NCI-H2227 (cell line): ENCODE measurements at regions not wholly inside any gene's neighbourhood (a gene's known extent, or its start where the extent isn't known, plus 50 kb on each side); places are given as distances from the start of the nearest gene placed in this dataset.
"Not testable (repeated sequence)": the region's sequence is repeated elsewhere in the genome, so short reads cannot be mapped to it uniquely, and the experiment has no call there.

Experiments
- DNase-seq: peaks from one replicate; lab custom pipeline; 2025; ENCODE audit not compliant: unreplicated experiment; lab: John Stamatoyannopoulos, UW

DNA sequence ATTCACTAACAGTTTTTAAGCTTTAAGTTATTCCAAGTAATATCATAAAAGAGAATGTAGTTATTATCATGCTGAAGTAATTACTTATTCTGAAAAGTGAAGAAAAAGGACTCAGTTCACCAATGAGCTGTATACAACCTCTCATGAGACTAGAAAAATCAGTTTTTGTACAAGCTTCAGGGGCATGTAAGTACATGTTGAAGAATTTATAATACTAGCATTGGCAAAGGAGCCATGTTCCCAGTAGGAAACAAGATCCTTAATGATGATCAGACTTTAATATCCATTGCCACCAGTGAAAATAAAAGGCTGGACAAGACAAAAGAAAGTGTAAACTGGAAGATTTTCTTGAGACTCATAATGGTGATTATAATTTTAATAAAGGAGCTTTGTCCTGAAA, 532.8 kb downstream of the PLOD2 start:
- DNase-seq = no peak

DNA sequence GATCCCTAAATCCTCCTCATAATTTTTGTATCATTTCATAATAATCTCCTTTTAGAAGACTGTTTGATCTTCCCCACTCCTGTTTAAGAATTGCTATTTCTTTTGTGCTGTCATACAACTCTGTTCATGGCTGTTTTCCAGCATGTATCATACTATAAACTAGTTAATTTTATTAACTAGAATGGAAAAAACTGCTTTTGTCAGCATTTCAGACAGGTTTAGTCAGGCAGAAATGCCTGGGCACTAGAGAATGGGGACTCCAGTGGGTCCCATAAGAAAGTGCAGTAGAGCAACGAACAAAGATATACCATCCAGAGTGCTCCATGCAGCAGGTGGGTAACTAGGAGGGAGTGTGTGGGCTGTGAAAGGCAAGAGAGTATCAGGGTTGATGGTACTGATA, 523.9 kb downstream of the PLOD2 start:
- no peak for DNase-seq

GRCh38 chr3:145639003-145639606, 521.9 kb downstream of the PLOD2 start:
- no peak for DNase-seq

DNA sequence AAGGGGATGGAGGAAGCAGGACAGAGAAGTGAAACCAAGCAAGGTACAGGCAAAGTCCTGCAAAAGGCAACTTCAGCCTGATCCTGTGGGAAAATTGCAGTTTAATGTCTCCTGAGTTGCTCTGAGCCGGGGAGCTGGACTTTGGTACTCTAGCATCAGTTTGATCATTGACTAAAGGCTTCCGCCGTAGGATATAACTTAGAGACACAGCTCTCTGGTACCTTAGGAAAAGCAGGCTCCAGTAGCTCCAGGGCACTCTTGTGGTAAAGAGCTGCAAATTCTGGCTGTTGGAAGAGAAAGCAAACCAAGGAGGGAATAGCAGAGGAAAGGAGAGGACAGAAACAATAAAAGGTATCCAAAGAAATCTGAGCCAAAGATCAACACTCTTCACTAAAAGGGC, 521.1 kb downstream of the PLOD2 start:
- DNase-seq = no peak

DNA sequence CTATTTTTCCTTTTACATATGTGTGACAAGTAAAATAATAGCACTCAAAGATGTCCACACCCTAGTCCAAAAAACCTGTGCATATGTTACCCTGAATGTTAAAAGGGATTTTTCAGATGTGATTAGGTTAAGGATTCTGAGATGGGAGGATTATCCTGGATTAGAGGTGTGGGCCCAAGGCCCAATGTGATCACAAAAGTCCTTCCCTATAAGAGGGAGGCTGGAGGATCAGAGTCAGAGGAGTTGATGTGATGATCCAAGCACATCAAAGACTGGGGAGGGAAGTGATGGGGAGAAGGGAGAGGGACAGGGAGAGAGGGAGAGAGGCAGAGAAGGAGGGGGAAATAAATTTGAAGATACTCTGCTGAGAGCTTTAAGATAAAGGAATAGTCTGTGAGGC, 512.6 kb downstream of the PLOD2 start:
- no peak for DNase-seq

DNA sequence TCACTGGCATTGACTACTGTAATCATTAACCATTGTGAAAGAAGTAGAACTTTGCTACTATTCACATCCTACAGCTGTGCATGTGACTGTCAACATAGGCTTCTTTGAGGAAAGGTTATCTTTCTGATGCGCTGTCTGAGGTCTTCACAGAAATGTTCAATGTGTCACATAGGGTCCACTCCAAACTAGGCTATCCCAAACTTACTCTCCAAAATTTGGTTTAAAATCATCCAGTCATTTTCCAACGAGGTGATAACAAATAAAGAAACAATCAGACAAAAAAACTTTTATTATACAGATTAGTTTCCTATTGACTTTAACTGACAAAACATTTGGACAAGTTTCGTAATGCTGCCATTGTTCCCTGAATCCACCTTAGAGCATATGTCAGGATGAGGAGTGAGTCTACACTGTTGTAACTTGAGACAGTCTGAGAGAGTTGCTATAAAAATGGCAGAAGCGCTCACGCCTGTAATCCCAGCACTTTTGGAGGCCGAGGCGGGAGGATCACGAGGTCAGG, 511.6 kb downstream of the PLOD2 start:
- no peak for DNase-seq

- no peak for DNase-seq
Observed at GRCh38 chr3:145650170-145650569, 510.8 kb downstream of the PLOD2 start.

DNA sequence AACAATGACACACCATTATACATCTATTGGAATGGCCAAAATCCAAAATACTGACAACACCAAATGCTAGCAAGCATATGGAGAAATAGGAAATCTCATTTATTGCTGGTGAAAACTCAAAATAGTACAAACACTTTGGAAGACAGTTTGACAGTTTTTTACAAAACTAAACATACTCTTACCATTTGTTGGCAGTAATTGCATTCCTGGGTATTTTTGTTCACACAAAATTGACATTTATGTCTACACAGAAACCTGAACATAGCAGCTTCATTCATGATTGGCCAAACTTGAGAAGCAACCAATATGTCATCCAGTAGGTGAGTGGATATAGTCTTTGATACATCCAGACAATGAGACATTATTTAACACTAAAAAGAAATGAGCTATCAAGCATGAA, 489.9 kb downstream of the PLOD2 start:
- DNase-seq = no peak

DNA sequence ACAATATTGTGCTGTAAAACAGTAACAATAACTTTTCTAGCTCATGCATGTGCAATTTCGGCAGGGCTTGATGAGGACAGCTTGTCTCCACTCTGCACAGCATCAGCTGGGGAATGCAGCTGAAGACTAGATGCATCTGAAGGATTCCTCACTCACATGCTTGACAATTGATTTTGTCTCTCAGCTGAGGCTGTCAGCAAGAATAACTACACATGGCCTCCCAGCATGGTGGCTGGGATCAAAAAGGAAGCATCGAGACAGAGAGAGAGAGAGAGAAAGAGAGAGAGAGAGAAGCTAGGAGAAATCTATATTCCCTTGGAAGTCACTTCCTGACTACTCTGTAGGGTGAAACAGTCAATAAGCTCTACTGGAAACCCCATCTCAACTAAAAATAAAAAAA, 487.1 kb downstream of the PLOD2 start:
- DNase-seq = no peak

- DNase-seq = no peak
Observed at GRCh38 chr3:145678401-145678800, 482.6 kb downstream of the PLOD2 start.

DNA sequence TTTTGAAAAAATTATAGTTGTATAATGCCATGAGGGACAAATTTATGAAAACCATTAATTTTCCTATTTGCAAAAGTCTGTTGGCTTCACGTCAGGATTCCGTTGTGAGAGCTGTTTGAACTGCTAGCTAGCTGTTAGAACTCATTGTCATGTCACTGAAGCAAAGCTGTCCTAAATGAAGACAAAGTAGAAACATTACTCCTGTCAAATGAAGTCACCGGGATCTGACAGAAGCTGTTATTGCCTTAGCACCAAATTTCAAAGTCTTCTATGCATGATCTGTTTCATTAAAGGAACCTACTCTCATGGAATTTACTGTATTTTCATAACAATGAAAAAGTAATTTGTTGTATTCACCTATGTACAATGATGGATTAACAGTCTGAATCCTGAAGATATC, 479.8 kb downstream of the PLOD2 start:
- DNase-seq = no peak

DNA sequence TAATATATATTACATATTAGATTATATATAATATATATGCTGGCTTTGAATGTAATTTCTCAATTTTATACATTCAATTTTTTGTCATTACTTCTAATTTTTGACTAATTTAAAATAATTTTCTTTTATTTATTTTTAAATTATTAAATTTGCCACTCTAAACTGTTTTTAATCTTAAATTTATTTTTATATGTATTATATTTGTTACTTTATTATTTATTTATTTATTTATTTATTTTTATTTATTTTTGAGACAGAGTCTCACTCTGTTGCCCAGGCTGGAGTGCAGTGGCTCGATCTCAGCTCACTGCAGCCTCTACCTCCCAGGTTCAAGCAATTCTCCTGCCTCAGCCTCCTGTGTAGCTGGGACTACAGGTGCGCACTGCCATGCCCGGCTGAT, 473.0 kb downstream of the PLOD2 start:
- not testable (repeated sequence) for DNase-seq

GRCh38 chr3:145692751-145693150, 468.2 kb downstream of the PLOD2 start:
- DNase-seq = no peak

DNA sequence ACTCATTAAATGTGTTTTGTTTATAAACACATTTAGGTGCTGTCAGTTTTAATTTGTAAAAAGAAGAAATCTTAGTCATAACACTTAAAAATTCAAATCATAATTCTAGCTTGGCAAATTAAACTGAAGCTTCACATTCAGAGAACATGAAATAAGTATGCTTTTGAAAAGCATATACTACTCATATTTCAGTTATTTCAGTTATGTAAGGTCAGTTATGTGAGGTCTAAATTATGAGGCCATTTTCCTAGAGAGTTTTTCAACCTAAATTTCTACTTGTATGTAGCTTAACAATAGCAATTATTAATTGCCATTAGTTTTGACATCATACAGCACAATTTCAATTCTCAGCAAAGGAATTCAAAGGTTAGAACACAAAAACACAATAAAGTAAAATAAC, 465.0 kb downstream of the PLOD2 start:
- no peak for DNase-seq

GRCh38 chr3:145698250-145698649, 462.7 kb downstream of the PLOD2 start:
- DNase-seq = no peak

GRCh38 chr3:145698749-145699148, 462.2 kb downstream of the PLOD2 start:
- DNase-seq = no peak

DNA sequence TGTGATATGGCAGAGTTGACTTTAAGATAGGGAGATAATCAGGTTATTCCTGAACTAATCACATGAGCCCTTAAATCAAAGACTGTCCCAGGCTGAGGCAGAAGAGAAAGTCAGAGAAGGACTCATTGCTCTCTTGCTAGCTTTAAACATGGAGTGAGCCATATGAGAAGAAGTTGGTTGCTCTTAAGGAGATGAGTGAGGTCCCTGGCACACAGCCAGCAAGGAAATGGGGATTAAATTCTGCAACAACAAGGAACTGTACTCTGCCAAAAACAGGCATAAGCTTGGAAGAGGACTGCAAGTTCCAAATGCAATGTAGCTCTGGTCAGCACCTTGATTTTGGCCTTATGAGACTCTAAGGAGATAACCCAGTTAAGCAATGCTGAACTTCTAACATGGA, 457.0 kb downstream of the PLOD2 start:
- DNase-seq = no peak

GRCh38 chr3:145709779-145710178, 451.2 kb downstream of the PLOD2 start:
- not testable (repeated sequence) for DNase-seq

DNA sequence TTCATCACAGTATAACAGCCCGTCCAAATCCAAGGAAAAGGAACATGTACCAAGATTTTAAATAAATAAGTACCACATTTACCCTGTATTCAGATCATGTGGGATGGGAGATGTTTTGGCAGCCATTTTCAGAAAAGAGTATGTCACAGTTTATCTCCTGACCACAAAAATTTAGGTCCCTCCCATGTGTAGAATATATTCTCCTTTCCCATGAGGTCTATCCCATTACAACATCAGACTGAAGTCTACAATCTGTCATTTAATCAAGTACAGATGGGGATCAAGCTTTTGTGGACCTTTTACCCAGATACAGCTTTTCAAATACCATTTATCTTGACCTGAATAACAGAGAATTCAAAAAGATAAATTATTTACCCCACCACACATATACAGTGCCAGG, 444.5 kb downstream of the PLOD2 start:
- DNase-seq = no peak

- peak; percentile 55 for DNase-seq
Observed at GRCh38 chr3:145719114-145719513, 441.9 kb downstream of the PLOD2 start.

GRCh38 chr3:145721273-145721805, 439.6 kb downstream of the PLOD2 start:
- no peak for DNase-seq

DNA sequence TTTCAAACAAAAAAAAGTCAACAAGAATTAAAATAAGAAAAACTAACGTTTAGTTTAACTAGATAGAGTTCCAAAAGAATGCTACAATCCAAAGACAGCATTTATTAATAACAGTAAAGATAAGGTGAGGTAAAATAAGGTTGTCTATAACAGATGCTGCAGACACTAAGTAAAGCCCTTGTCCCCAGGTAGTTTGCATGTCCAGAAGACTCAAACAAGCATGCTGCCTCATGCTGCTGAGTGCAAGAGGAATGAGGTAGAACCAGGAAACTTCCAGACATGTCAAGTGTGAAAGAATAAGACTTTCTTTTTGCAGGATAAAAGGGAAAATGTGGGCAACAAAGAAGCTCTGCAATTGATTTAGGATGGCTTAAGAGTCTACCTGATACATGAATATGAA, 439.2 kb downstream of the PLOD2 start:
- DNase-seq = no peak

GRCh38 chr3:145727476-145727875, 433.5 kb downstream of the PLOD2 start:
- no peak for DNase-seq
